GM19395 (cell line): ENCODE measurements at regions not wholly inside any gene's neighbourhood (a gene's known extent, or its start where the extent isn't known, plus 50 kb on each side); places are given as distances from the start of the nearest gene placed in this dataset.

Experiments
- ATAC-seq: cut with Tn5 transposase; IDR thresholded peaks from one replicate; pipeline ENCODE4 v1.9.1; 2021; ENCODE audit warnings: mild to moderate bottlenecking, moderate library complexity; ENCODE audit not compliant: unreplicated experiment

- ATAC-seq, result no peak
Measured at GRCh38 chr1:219365451-219365850, 191.8 kb downstream of the LYPLAL1 start.

GRCh38 chr1:219362702-219363101 is 189.0 kb downstream of the LYPLAL1 start:
- ATAC-seq, result no peak

- no peak for ATAC-seq
Measured at GRCh38 chr1:219359126-219359525, 185.4 kb downstream of the LYPLAL1 start.

GRCh38 chr1:219358080-219358479 is 184.4 kb downstream of the LYPLAL1 start:
- no peak for ATAC-seq

- ATAC-seq, result no peak
Measured at GRCh38 chr1:219354962-219355361, 181.3 kb downstream of the LYPLAL1 start.

- no peak for ATAC-seq
Measured at GRCh38 chr1:219352961-219353651, 179.4 kb downstream of the LYPLAL1 start.

- no peak for ATAC-seq
Measured at GRCh38 chr1:219350172-219350931, 176.7 kb downstream of the LYPLAL1 start.

GRCh38 chr1:219347921-219348391 is 174.3 kb downstream of the LYPLAL1 start:
- no peak for ATAC-seq

GRCh38 chr1:219347376-219347775 is 173.7 kb downstream of the LYPLAL1 start:
- ATAC-seq, result no peak

GRCh38 chr1:219345953-219346352 is 172.3 kb downstream of the LYPLAL1 start:
- ATAC-seq, result no peak

- ATAC-seq, result no peak
Measured at GRCh38 chr1:219342836-219343235, 169.2 kb downstream of the LYPLAL1 start.

GRCh38 chr1:219340796-219341195 is 167.1 kb downstream of the LYPLAL1 start:
- no peak for ATAC-seq

GRCh38 chr1:219339466-219339865 is 165.8 kb downstream of the LYPLAL1 start:
- no peak for ATAC-seq

- no peak for ATAC-seq
Measured at GRCh38 chr1:219337588-219337987, 163.9 kb downstream of the LYPLAL1 start.

GRCh38 chr1:219333626-219334025 is 159.9 kb downstream of the LYPLAL1 start:
- ATAC-seq, result no peak

GRCh38 chr1:219331424-219331823 is 157.7 kb downstream of the LYPLAL1 start:
- ATAC-seq, result no peak

- no peak for ATAC-seq
Measured at GRCh38 chr1:219330669-219331068, 157.0 kb downstream of the LYPLAL1 start.

- ATAC-seq, result no peak
Measured at GRCh38 chr1:219330001-219330400, 156.3 kb downstream of the LYPLAL1 start.

- ATAC-seq, result no peak
Measured at GRCh38 chr1:219329578-219329977, 155.9 kb downstream of the LYPLAL1 start.

- ATAC-seq, result no peak
Measured at GRCh38 chr1:219326843-219327242, 153.2 kb downstream of the LYPLAL1 start.

- peak; percentile 35 for ATAC-seq
Measured at GRCh38 chr1:219325368-219325742, 151.7 kb downstream of the LYPLAL1 start.

GRCh38 chr1:219324629-219325367 is 151.1 kb downstream of the LYPLAL1 start:
- ATAC-seq, result peak; percentile 76
